Parathyroid adenoma (tissue), 2 donors: ENCODE measurements at regions not wholly inside any gene's neighbourhood (a gene's known extent, or its start where the extent isn't known, plus 50 kb on each side); places are given as distances from the start of the nearest gene placed in this dataset.

ENCODE experiments used
- H2AFZ ChIP-seq: fragments of 300-600 bp; sonication (generic); one replicate; pipeline ENCODE4 v1.7.0; 2017; ENCODE audit warnings: antibody characterized with exemption, mild to moderate bottlenecking
- H3K27ac ChIP-seq: fragments of 300-600 bp; sonication (generic); one replicate; pipeline ENCODE4 v1.7.0; 2017
- H3K27me3 ChIP-seq: fragments of 300-600 bp; sonication (generic); one replicate; pipeline ENCODE4 v1.7.0; 2017; ENCODE audit warnings: low read length; ENCODE audit not compliant: control insufficient read depth, insufficient read depth
- H3K36me3 ChIP-seq: fragments of 300-600 bp; sonication (generic); one replicate; pipeline ENCODE4 v1.7.0; 2017; ENCODE audit warnings: low read length; ENCODE audit not compliant: control insufficient read depth, insufficient read depth
- H3K4me1 ChIP-seq: fragments of 300-600 bp; sonication (generic); one replicate; pipeline ENCODE4 v1.7.0; 2017; ENCODE audit warnings: control low read depth
- H3K4me2 ChIP-seq: fragments of 300-600 bp; sonication (generic); one replicate; pipeline ENCODE4 v1.7.0; 2017; ENCODE audit warnings: low read length
- H3K4me3 ChIP-seq: fragments of 300-600 bp; sonication (generic); one replicate; pipeline ENCODE4 v1.7.0; 2017; ENCODE audit warnings: low read depth, low read length
- H3K79me2 ChIP-seq: fragments of 300-600 bp; sonication (generic); one replicate; pipeline ENCODE4 v1.7.0; 2017; ENCODE audit warnings: control low read depth
- H3K9ac ChIP-seq: fragments of 300-600 bp; sonication (generic); one replicate; pipeline ENCODE4 v1.7.0; 2017; ENCODE audit warnings: mild to moderate bottlenecking
- H3K9me3 ChIP-seq: fragments of 300-600 bp; sonication (generic); one replicate; pipeline ENCODE4 v1.7.0; 2017; ENCODE audit warnings: low read length; ENCODE audit not compliant: control insufficient read depth
- CTCF ChIP-seq: fragments of 300-600 bp; sonication (generic); IDR thresholded peaks from one replicate; pipeline ENCODE4 v1.7.0; 2017; ENCODE audit warnings: antibody characterized with exemption, mild to moderate bottlenecking
- donor health status: primary hyperparathyroidism.

- TF ChIP-seq CTCF: no peak
- H3K79me2 ChIP-seq: no peaks in the 10 kb centered on the region
Measured at GRCh38 chr1:72635719-72636118, 353.4 kb upstream of the NEGR1 start.

GRCh38 chr1:72634946-72635345 lies 352.6 kb upstream of the NEGR1 start:
- no peaks in the 10 kb centered on the region for H3K79me2 ChIP-seq
- H3K4me2 ChIP-seq: no peak overlapping the region
- H3K9ac ChIP-seq: no peak overlapping the region
- no peak overlapping the region for H3K4me3 ChIP-seq
- no peak overlapping the region for H3K27ac ChIP-seq
- H2AFZ ChIP-seq: no peak overlapping the region
- no peaks in the 10 kb centered on the region for H3K27me3 ChIP-seq
- no peak for TF ChIP-seq CTCF
- no peaks in the 10 kb centered on the region for H3K4me1 ChIP-seq
- H3K36me3 ChIP-seq: no peaks in the 10 kb centered on the region
- H3K9me3 ChIP-seq: no peaks in the 10 kb centered on the region

More at GRCh38 chr1:72635719-72636118, 353.4 kb upstream of the NEGR1 start:
- H3K27me3 ChIP-seq: no peaks in the 10 kb centered on the region
- H3K27ac ChIP-seq: no peak overlapping the region
- H2AFZ ChIP-seq: no peak overlapping the region
- no peaks in the 10 kb centered on the region for H3K9me3 ChIP-seq
- H3K4me3 ChIP-seq: no peak overlapping the region
- H3K9ac ChIP-seq: no peak overlapping the region
- H3K36me3 ChIP-seq: no peaks in the 10 kb centered on the region
- H3K4me1 ChIP-seq: no peaks in the 10 kb centered on the region
- no peak overlapping the region for H3K4me2 ChIP-seq

GRCh38 chr1:72631449-72631848 lies 349.1 kb upstream of the NEGR1 start:
- Histone ChIP-seq H3K27me3 (no peaks in the 10 kb centered on the region), H3K79me2 (no peaks in the 10 kb centered on the region), H3K9ac (no peak overlapping the region), H3K4me1 (no peaks in the 10 kb centered on the region), H3K9me3 (no peaks in the 10 kb centered on the region), H2AFZ (no peak overlapping the region), H3K4me3 (no peak overlapping the region), H3K36me3 (no peaks in the 10 kb centered on the region), H3K4me2 (no peak overlapping the region), H3K27ac (no peak overlapping the region)
- no peak for TF ChIP-seq CTCF

- H3K4me1 ChIP-seq: no peaks in the 10 kb centered on the region
- H2AFZ ChIP-seq: no peak overlapping the region
- no peak overlapping the region for H3K27ac ChIP-seq
- no peaks in the 10 kb centered on the region for H3K79me2 ChIP-seq
- peak overlapping the region; percentile 55 for H3K4me2 ChIP-seq
- H3K4me3 ChIP-seq: no peak overlapping the region
- H3K9me3 ChIP-seq: no peaks in the 10 kb centered on the region
- TF ChIP-seq CTCF: no peak
- no peaks in the 10 kb centered on the region for H3K36me3 ChIP-seq
- H3K9ac ChIP-seq: no peak overlapping the region
- H3K27me3 ChIP-seq: no peaks in the 10 kb centered on the region
Measured at GRCh38 chr1:72623299-72623708, 341.0 kb upstream of the NEGR1 start.

- H3K9ac ChIP-seq: no peak overlapping the region
- H3K4me3 ChIP-seq: no peak overlapping the region
- no peak overlapping the region for H2AFZ ChIP-seq
- H3K4me1 ChIP-seq: no peaks in the 10 kb centered on the region
- H3K9me3 ChIP-seq: no peaks in the 10 kb centered on the region
- H3K27me3 ChIP-seq: no peaks in the 10 kb centered on the region
- H3K27ac ChIP-seq: no peak overlapping the region
- H3K36me3 ChIP-seq: no peaks in the 10 kb centered on the region
- no peaks in the 10 kb centered on the region for H3K79me2 ChIP-seq
- H3K4me2 ChIP-seq: no peak overlapping the region
- no peak for TF ChIP-seq CTCF
Measured at GRCh38 chr1:72620453-72620852, 338.1 kb upstream of the NEGR1 start.
